Trophoblast cell (in vitro differentiated cells and primary cell): ENCODE measurements at regions not wholly inside any gene's neighbourhood (a gene's known extent, or its start where the extent isn't known, plus 50 kb on each side); places are given as distances from the start of the nearest gene placed in this dataset.

Source experiments
- DNase-seq, 2 donors: peaks; one replicate each; pipeline ENCODE4 v3.0.0-alpha.2; 2016
- H2AFZ ChIP-seq: 2 replicates; pipeline ENCODE4 v1.6.1; 2013; ENCODE audit warnings: low read length, moderate library complexity, mild to moderate bottlenecking; ENCODE audit not compliant: insufficient read depth, poor library complexity
- H2AK5ac ChIP-seq: 2 replicates; pipeline ENCODE4 v1.6.1; 2013; ENCODE audit warnings: mild to moderate bottlenecking, low read length
- H2BK120ac ChIP-seq: 2 replicates; pipeline ENCODE4 v1.6.1; 2013; ENCODE audit warnings: low read length, mild to moderate bottlenecking, moderate library complexity; ENCODE audit not compliant: insufficient read depth, poor library complexity
- H2BK12ac ChIP-seq: 2 replicates; pipeline ENCODE4 v1.6.1; 2013; ENCODE audit warnings: mild to moderate bottlenecking, low read length, moderate library complexity
- H2BK5ac ChIP-seq: 2 replicates; pipeline ENCODE4 v1.6.1; 2013; ENCODE audit warnings: low read length, low read depth, moderate library complexity, mild to moderate bottlenecking; ENCODE audit not compliant: poor library complexity
- H3K14ac ChIP-seq: 2 replicates; pipeline ENCODE4 v1.6.1; 2013; ENCODE audit warnings: mild to moderate bottlenecking, low read length
- H3K18ac ChIP-seq: 2 replicates; pipeline ENCODE4 v1.6.1; 2013; ENCODE audit warnings: mild to moderate bottlenecking, low read length
- H3K23ac ChIP-seq: 2 replicates; pipeline ENCODE4 v1.6.1; 2013; ENCODE audit warnings: low read length
- H3K27ac ChIP-seq: 2 replicates; pipeline ENCODE4 v1.5.1; 2013; ENCODE audit warnings: low read depth, mild to moderate bottlenecking, inconsistent platforms, low read length, moderate library complexity
- H3K27me3 ChIP-seq: 2 replicates; pipeline ENCODE4 v1.6.1; 2013; ENCODE audit warnings: inconsistent platforms, mild to moderate bottlenecking, low read length, moderate library complexity; ENCODE audit not compliant: insufficient read depth
- H3K36me3 ChIP-seq, 2 experiments: 1 replicate in 1 of 2; 2 replicates in 1 of 2; pipeline ENCODE4 v1.6.1; 2013; ENCODE audit warnings: low read length in 2 of 2, mild to moderate bottlenecking in 2 of 2, moderate library complexity in 1 of 2; ENCODE audit not compliant: insufficient read depth in 2 of 2, control insufficient read depth in 1 of 2
- H3K4ac ChIP-seq: 2 replicates; pipeline ENCODE4 v1.6.1; 2013; ENCODE audit warnings: low read depth, mild to moderate bottlenecking, low read length, moderate library complexity
- H3K4me1 ChIP-seq, 2 experiments: 1 replicate in 1 of 2; 2 replicates in 1 of 2; pipeline ENCODE4 v1.6.1; 2013; ENCODE audit warnings: low read length in 2 of 2, mild to moderate bottlenecking in 2 of 2, moderate library complexity in 1 of 2; ENCODE audit not compliant: insufficient read depth in 2 of 2, control insufficient read depth in 1 of 2
- H3K4me2 ChIP-seq: 2 replicates; pipeline ENCODE4 v1.6.1; 2013; ENCODE audit warnings: inconsistent platforms, mild to moderate bottlenecking, low read length, moderate library complexity
- H3K4me3 ChIP-seq: 2 replicates; pipeline ENCODE4 v1.5.1; 2013; ENCODE audit warnings: mild to moderate bottlenecking, low read depth, low read length, inconsistent platforms
- H3K79me1 ChIP-seq: one replicate; pipeline ENCODE4 v1.6.1; 2013; ENCODE audit warnings: low read length
- H3K79me2 ChIP-seq: 2 replicates; pipeline ENCODE4 v1.6.1; 2013; ENCODE audit warnings: low read length, mild to moderate bottlenecking; ENCODE audit not compliant: control insufficient read depth, insufficient read depth, poor library complexity
- H3K9ac ChIP-seq: 2 replicates; pipeline ENCODE4 v1.6.1; 2013; ENCODE audit warnings: mild to moderate bottlenecking, low read length
- H3K9me3 ChIP-seq: 2 replicates; pipeline ENCODE4 v1.6.1; 2013; ENCODE audit warnings: low read depth, mild to moderate bottlenecking, control low read depth, inconsistent platforms, low read length; ENCODE audit not compliant: insufficient read depth
- H4K12ac ChIP-seq: 2 replicates; pipeline ENCODE4 v1.6.1; 2013; ENCODE audit warnings: low read depth, mild to moderate bottlenecking, low read length, moderate library complexity
- H4K8ac ChIP-seq: 2 replicates; pipeline ENCODE4 v1.6.1; 2013; ENCODE audit warnings: low read depth, mild to moderate bottlenecking, low read length, moderate library complexity
- H4K91ac ChIP-seq: one replicate; pipeline ENCODE4 v1.6.1; 2013; ENCODE audit warnings: low read depth, mild to moderate bottlenecking, low read length, moderate library complexity
- WGBS: extraction: QIAGEN DNeasy Blood & Tissue Kit; methylation state at CpG from one replicate; pipeline ENCODE4 v1.1.7; 2013; ENCODE audit warnings: missing lambda C conversion rate; ENCODE audit not compliant: insufficient read length, insufficient coverage; ENCODE audit errors: extremely low coverage; 5-methylcytosine and 5-hydroxymethylcytosine counted together

DNA sequence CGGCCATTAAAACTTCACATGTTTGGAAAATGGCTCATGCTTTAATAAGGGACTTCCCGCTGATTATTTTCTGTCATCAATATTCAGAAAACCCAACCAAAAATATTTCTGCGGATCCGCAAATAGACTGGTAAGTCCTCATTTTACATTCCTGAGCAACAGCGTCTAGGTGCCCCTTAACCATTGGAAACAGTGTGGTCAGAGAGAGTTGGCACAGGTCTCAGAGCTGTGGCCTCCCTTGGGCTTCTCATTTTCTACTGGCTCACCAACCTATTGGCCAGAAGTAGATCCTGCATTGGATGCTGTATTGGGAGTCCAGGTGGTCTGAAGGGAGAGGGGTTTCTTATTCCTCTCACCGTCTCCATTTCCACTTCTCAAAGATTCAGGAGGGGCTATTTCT is 348.1 kb upstream of the DCBLD2 start:
- Histone ChIP-seq H3K4me1 (no peaks in the 10 kb centered on the region), H3K4me2 (no peak overlapping the region), H2BK5ac (no peak overlapping the region), H3K4ac (no peak overlapping the region), H4K8ac (no peak overlapping the region), H3K36me3 (no peaks in the 10 kb centered on the region), H4K91ac (no peak overlapping the region), H2BK12ac (no peak overlapping the region), H3K27me3 (no peaks in the 10 kb centered on the region), H2BK120ac (no peak overlapping the region), H3K9me3 (no peaks in the 10 kb centered on the region), H4K12ac (no peak overlapping the region), H2AFZ (no peak overlapping the region), H3K79me1 (no peaks in the 10 kb centered on the region), H2AK5ac (no peak overlapping the region), H3K79me2 (no peaks in the 10 kb centered on the region), H3K23ac (no peak overlapping the region), H3K9ac (no peak overlapping the region), H3K27ac (no peak overlapping the region), H3K14ac (no peak overlapping the region), H3K4me3 (no peak overlapping the region), H3K18ac (no peak overlapping the region)
- no peak for DNase-seq
- WGBS, result no CpG with 5 or more reads among the region's 6 CpGs

GRCh38 chr3:99248913-99249312 is 347.4 kb upstream of the DCBLD2 start:
- Histone ChIP-seq H2BK5ac (no peak overlapping the region), H3K14ac (no peak overlapping the region), H3K9me3 (no peaks in the 10 kb centered on the region), H3K79me2 (no peaks in the 10 kb centered on the region), H3K27me3 (no peaks in the 10 kb centered on the region), H4K8ac (no peak overlapping the region), H3K18ac (no peak overlapping the region), H3K23ac (no peak overlapping the region), H3K4ac (no peak overlapping the region), H2AK5ac (no peak overlapping the region), H3K36me3 (no peaks in the 10 kb centered on the region), H2AFZ (no peak overlapping the region), H3K4me3 (no peak overlapping the region), H4K12ac (no peak overlapping the region), H2BK12ac (no peak overlapping the region), H3K4me2 (no peak overlapping the region), H4K91ac (no peak overlapping the region), H2BK120ac (no peak overlapping the region), H3K79me1 (no peaks in the 10 kb centered on the region), H3K4me1 (no peaks in the 10 kb centered on the region), H3K27ac (no peak overlapping the region), H3K9ac (no peak overlapping the region)
- peak in 1 of 2 donors; percentile 65 for DNase-seq
- no CpG with 5 or more reads among the region's 1 CpG for WGBS

GRCh38 chr3:99248130-99248529 is 346.6 kb upstream of the DCBLD2 start:
- Histone ChIP-seq H3K4me1 (no peaks in the 10 kb centered on the region), H3K79me1 (no peaks in the 10 kb centered on the region), H3K14ac (no peak overlapping the region), H3K36me3 (no peaks in the 10 kb centered on the region), H3K27ac (no peak overlapping the region), H3K4me2 (no peak overlapping the region), H2AK5ac (no peak overlapping the region), H2BK120ac (no peak overlapping the region), H3K18ac (no peak overlapping the region), H3K4me3 (no peak overlapping the region), H3K4ac (no peak overlapping the region), H3K9me3 (no peaks in the 10 kb centered on the region), H4K12ac (no peak overlapping the region), H2BK5ac (no peak overlapping the region), H3K23ac (no peak overlapping the region), H3K27me3 (no peaks in the 10 kb centered on the region), H2AFZ (no peak overlapping the region), H2BK12ac (no peak overlapping the region), H4K91ac (no peak overlapping the region), H4K8ac (no peak overlapping the region), H3K9ac (no peak overlapping the region), H3K79me2 (no peaks in the 10 kb centered on the region)
- DNase-seq, result peak; percentile 35 to 69
- no CpG with 5 or more reads among the region's 1 CpG for WGBS

GRCh38 chr3:99246010-99246654 is 344.6 kb upstream of the DCBLD2 start:
- H2AFZ ChIP-seq, result no peak overlapping the region
- H4K12ac ChIP-seq, result no peak overlapping the region
- H3K79me1 ChIP-seq, result no peaks in the 10 kb centered on the region
- no peak overlapping the region for H4K91ac ChIP-seq
- no peak overlapping the region for H3K9ac ChIP-seq
- peaks cover 2% of the 10 kb centered on the region for H3K79me2 ChIP-seq
- DNase-seq, result peak in 1 of 2 donors; percentile 34
- no peak overlapping the region for H3K4ac ChIP-seq
- H3K4me1 ChIP-seq, result no peaks in the 10 kb centered on the region
- no peak overlapping the region for H3K27ac ChIP-seq
- no CpG with 5 or more reads among the region's 2 CpGs for WGBS
- H3K18ac ChIP-seq, result no peak overlapping the region
- H3K14ac ChIP-seq, result no peak overlapping the region
- no peak overlapping the region for H3K23ac ChIP-seq
- H2AK5ac ChIP-seq, result no peak overlapping the region
- no peaks in the 10 kb centered on the region for H3K9me3 ChIP-seq
- H3K4me3 ChIP-seq, result no peak overlapping the region
- no peak overlapping the region for H2BK5ac ChIP-seq
- H3K4me2 ChIP-seq, result no peak overlapping the region
- H2BK12ac ChIP-seq, result no peak overlapping the region
- H3K27me3 ChIP-seq, result no peaks in the 10 kb centered on the region
- H3K36me3 ChIP-seq, result no peaks in the 10 kb centered on the region
- no peak overlapping the region for H2BK120ac ChIP-seq
- H4K8ac ChIP-seq, result no peak overlapping the region
